ENCODE measurements at regions not wholly inside any gene's neighbourhood (a gene's known extent, or its start where the extent isn't known, plus 50 kb on each side); places are given as distances from the start of the nearest gene placed in this dataset.

GRCh38 chr2:19784456-19784855 is 117.3 kb downstream of the TTC32 start:
- no peak for DNase-seq (ENCODE audit: low spot score)

GRCh38 chr2:19783935-19784334 is 117.8 kb downstream of the TTC32 start:
- DNase-seq (ENCODE audit: low spot score) = no peak

DNA sequence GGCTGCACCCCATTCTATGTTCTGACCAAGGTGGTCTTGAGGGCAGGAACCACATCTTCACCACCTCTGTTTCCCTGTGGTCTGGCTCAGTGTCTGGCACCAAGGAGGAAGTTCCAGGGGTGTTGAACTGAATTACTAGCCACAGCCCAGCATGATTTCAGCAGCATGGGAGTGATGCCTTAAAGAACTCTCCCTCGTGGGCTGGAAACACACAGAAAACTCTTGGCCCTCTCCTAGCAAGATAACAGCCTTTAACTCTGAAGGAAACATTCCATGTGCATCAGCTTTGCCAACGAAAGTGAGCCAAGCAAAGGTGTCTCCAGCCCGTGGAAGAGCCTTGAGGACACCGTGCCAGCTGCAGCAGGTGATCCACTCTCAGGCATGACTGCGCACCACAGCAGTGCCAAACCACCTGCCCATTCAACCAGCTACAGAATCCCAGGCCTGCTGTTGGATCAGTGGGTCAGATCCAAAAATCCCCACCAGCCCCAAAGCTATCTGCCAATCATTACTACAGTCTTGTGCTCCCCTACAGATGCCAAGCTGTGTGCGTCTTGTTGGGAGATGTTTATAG is 124.8 kb downstream of the TTC32 start:
- DNase-seq (ENCODE audit: low spot score) = no peak

DNA sequence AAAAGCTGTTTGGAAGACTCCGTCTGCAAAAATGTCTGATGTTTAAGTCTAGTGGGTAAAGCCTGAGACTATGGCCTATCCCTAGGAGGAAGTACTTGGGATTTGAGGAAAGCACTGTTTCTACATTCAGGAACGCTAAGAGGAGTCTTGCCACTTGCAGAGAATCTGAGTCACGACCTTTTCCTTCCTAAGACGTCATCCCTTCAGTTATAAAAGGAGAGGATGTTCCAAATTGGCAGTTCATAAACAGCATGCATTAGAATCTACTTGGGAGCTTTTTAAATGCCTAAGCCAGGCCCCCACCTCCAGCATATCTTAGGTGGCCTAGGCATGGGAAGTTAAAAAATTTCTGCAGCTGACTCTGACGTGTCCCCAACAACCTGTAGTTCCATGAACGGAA is 125.9 kb downstream of the TTC32 start:
- no peak for DNase-seq (ENCODE audit: low spot score)

- no peak for DNase-seq (ENCODE audit: low spot score)
These were observed 126.5 kb downstream of the TTC32 start for GRCh38 chr2:19775315-19775714.

DNA sequence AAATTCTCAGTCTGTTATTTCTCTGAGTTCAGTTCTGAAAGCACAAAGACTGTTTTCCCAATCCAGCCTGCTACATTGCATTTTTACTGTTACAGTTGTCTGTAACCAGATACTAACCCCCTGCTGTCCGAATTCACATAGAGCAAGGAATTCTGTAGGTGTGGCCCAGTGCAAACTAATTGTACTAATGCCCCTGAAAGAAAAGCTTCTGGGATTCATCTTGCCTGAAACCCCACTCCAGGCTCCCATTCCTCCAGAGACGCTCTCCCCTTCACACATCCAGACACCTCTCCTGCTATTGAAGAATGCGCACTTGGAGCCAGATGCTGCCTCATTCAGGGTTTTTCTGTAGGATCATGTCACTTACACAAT is 127.0 kb downstream of the TTC32 start:
- no peak for DNase-seq (ENCODE audit: low spot score)

GRCh38 chr2:19772981-19773380 is 128.8 kb downstream of the TTC32 start:
- DNase-seq (ENCODE audit: low spot score) = no peak

GRCh38 chr2:19769513-19769912 is 132.3 kb downstream of the TTC32 start:
- peak; percentile 23 for DNase-seq (ENCODE audit: low spot score)

GRCh38 chr2:19767899-19768298 is 133.9 kb downstream of the TTC32 start:
- DNase-seq (ENCODE audit: low spot score) = no peak

GRCh38 chr2:19764998-19765397 is 136.8 kb downstream of the TTC32 start:
- no peak for DNase-seq (ENCODE audit: low spot score)

- no peak for DNase-seq (ENCODE audit: low spot score)
These were observed 138.1 kb downstream of the TTC32 start for GRCh38 chr2:19763731-19764130.

DNA sequence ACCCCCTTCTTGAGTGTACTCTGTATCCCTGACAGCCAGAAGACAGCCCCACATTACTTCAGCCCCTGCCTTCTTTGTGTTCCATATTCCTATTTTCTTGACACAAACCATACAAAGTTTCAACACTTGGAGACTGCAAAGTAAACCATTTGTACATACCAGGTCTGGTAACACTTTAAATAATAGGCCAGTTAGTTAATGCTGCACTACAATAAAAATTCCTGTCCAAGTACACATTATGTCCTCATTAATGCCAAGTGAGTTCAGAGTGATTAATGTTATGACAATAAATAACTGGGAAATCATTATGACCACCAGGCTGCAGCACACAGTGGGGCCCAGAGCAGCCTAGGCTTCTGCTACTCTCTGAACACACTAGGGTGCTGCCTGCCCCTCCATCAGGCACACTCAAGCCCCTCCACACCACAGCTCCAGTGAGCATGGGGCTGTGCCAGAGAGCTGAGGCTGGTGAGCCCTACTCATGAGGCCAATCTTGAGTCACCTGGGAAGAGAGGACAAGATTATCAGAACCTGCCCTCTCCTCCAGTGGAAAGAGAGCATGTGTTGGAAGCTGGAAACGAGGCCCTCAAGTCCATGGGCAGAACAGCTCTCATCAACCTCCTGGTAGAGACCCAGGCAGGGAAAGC is 138.7 kb downstream of the TTC32 start:
- DNase-seq (ENCODE audit: low spot score) = no peak

DNA sequence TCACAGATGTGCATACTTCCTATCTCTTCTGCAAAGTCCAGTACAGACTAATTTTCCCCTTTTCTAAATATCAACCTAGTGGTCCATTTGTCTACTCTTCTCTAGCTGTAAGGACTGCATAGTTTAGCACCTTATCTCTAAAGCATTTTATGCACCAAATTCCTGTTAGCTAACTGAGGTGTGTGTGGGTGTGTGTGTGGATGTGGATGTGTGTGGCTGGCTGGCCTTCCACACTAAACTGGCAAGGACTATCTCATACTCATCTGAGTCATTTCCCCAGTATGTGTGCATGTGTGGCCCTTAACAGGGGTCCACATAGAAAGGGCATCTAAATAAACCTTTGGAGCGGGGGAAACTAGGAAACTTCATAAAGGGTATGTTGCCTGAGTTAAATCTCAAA is 139.6 kb downstream of the TTC32 start:
- no peak for DNase-seq (ENCODE audit: low spot score)

DNA sequence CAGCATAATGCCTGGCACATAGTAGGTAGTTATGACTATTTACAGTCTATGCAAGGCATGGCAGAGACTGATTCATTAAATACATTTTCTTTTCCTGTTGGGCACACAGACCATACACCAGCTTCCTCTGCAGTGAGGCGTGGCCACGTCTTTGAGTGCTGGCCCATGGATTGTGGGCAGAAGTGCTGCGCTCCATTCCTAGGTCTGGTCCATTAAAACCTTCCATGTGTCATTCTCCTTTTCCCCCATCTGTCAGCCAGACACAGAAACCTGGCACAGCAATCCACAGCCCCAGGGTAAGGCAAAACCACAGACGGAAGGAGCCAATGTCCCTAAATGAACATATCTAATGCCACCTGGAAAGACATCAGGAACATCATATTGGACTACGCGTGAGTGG is 141.9 kb downstream of the TTC32 start:
- no peak for DNase-seq (ENCODE audit: low spot score)

- DNase-seq (ENCODE audit: low spot score) = no peak
These were observed 143.1 kb downstream of the TTC32 start for GRCh38 chr2:19758658-19759057.

- no peak for DNase-seq (ENCODE audit: low spot score)
These were observed 144.2 kb downstream of the TTC32 start for GRCh38 chr2:19757586-19757985.

DNA sequence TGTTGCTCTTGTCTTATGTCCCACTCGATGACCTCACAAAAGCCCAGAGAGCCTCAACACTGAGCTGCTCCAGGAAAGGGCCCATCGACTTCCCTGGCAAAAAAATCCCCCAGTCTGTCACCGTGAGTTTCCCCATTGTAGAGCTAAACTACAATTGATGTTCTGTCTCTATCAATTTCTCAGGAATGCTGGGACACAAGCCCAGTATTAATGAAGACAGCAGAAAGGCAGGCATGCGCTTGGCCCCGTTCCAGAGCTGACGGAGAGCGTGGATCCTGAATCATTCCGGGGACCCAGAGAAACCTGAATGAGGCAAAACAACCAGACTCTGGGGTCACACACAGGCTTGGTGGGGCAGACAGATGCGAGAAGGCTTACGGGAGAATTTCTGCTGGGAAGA is 146.9 kb downstream of the TTC32 start:
- DNase-seq (ENCODE audit: low spot score) = no peak

GRCh38 chr2:19753818-19754217 is 148.0 kb downstream of the TTC32 start:
- DNase-seq (ENCODE audit: low spot score) = no peak

DNA sequence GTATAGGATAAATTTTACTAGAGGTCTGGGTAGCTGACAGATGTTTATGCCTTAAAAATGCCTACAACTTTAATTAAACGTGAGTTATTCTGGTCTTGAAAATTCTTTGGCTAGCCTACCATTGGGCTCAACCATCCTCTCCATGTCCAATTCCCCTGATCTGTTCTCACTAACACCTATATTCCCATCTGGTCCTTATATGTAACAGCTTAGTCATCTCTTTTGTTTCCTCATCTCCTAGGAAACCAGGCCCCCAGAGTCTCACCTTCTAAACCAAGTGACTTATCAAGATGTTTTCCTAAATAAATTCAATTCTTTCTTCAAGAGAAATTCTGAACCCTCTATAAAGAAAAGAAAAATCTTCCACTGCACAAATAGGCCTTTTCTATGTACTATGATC is 148.5 kb downstream of the TTC32 start:
- DNase-seq (ENCODE audit: low spot score) = no peak

DNA sequence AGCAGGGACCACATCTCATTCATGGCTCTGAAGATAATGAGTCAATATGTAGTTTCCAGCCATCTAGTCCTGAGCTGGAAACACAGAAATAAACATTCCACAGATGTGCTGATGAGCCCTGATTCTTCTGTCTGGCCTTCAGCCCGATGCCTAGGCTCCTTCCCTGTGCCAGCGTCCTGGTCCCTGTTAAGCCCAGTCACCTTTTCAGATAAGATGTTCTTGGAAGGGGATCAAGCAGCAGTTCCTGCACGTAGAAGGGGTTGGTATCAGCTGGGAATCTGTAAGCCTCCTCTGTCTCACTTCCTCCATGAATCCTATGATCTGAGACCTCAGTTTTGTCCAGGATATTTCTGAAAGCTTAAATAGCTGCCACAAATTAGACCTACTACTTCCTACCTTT is 149.3 kb downstream of the TTC32 start:
- no peak for DNase-seq (ENCODE audit: low spot score)

- DNase-seq (ENCODE audit: low spot score) = no peak
These were observed 150.2 kb downstream of the TTC32 start for GRCh38 chr2:19751631-19752030.

- DNase-seq (ENCODE audit: low spot score) = no peak
These were observed 151.6 kb downstream of the TTC32 start for GRCh38 chr2:19750136-19750535.

GRCh38 chr2:19749507-19749836 is 152.3 kb downstream of the TTC32 start:
- no peak for DNase-seq (ENCODE audit: low spot score)
